ENCODE measurements at regions not wholly inside any gene's neighbourhood (a gene's known extent, or its start where the extent isn't known, plus 50 kb on each side); places are given as distances from the start of the nearest gene placed in this dataset.

GRCh38 chr6:28719275-28719940, 193.7 kb downstream of the GPX5 start:
- no peak for TF ChIP-seq CTCF (IDR thresholded peaks at IDR 0.05)
- no peaks in the 10 kb centered on the region for H3K27me3 ChIP-seq
- intact Hi-C loops (cut with DNase I) = no loop called here

GRCh38 chr6:28720357-28721231, 194.9 kb downstream of the GPX5 start:
- no peaks in the 10 kb centered on the region for H3K9me3 ChIP-seq
- no peak overlapping the region for H3K27ac ChIP-seq
- no peaks in the 10 kb centered on the region for H3K36me3 ChIP-seq
- no peak for DNase-seq (ENCODE audit: low spot score in 2 of 2)
- no peaks in the 10 kb centered on the region for H3K4me1 ChIP-seq
- H3K4me3 ChIP-seq = no peak overlapping the region
- H3K27me3 ChIP-seq = no peaks in the 10 kb centered on the region
- no peak for TF ChIP-seq CTCF (IDR thresholded peaks at IDR 0.05)
- intact Hi-C loops (cut with DNase I) = no loop called here

More at GRCh38 chr6:28719275-28719940, 193.7 kb downstream of the GPX5 start:
- no peak for DNase-seq (ENCODE audit: low spot score in 2 of 2)
- Histone ChIP-seq H3K9me3 (no peaks in the 10 kb centered on the region), H3K4me1 (no peaks in the 10 kb centered on the region), H3K36me3 (no peaks in the 10 kb centered on the region), H3K4me3 (no peak overlapping the region), H3K27ac (no peak overlapping the region)

- TF ChIP-seq CTCF (IDR thresholded peaks at IDR 0.05) = no peak
- intact Hi-C loops (cut with DNase I) = no loop called here
- Histone ChIP-seq H3K4me3 (no peak overlapping the region), H3K27ac (no peak overlapping the region), H3K9me3 (no peaks in the 10 kb centered on the region), H3K36me3 (no peaks in the 10 kb centered on the region), H3K27me3 (no peaks in the 10 kb centered on the region), H3K4me1 (no peaks in the 10 kb centered on the region)
- no peak for DNase-seq (ENCODE audit: low spot score in 2 of 2)
These were observed 195.7 kb downstream of the GPX5 start for GRCh38 chr6:28721372-28721771.

GRCh38 chr6:28724395-28724794, 198.7 kb downstream of the GPX5 start:
- Histone ChIP-seq H3K4me3 (no peak overlapping the region), H3K27me3 (no peaks in the 10 kb centered on the region), H3K4me1 (no peaks in the 10 kb centered on the region), H3K36me3 (no peaks in the 10 kb centered on the region), H3K27ac (no peak overlapping the region), H3K9me3 (no peaks in the 10 kb centered on the region)
- no peak for TF ChIP-seq CTCF (IDR thresholded peaks at IDR 0.05)
- intact Hi-C loops (cut with DNase I) = no loop called here
- DNase-seq (ENCODE audit: low spot score in 2 of 2) = no peak

- Histone ChIP-seq H3K27ac (no peak overlapping the region), H3K4me3 (no peak overlapping the region), H3K4me1 (no peaks in the 10 kb centered on the region), H3K36me3 (no peaks in the 10 kb centered on the region), H3K9me3 (no peaks in the 10 kb centered on the region), H3K27me3 (no peaks in the 10 kb centered on the region)
- no peak for TF ChIP-seq CTCF (IDR thresholded peaks at IDR 0.05)
- DNase-seq (ENCODE audit: low spot score in 2 of 2) = no peak
- intact Hi-C loops (cut with DNase I) = no loop called here
These were observed 198.4 kb downstream of the TRIM27 start for GRCh38 chr6:28725274-28725809.

Measured in ascending aorta (tissue), 2 donors.